Retinal pigment epithelial cell (primary cell): ENCODE measurements at regions not wholly inside any gene's neighbourhood (a gene's known extent, or its start where the extent isn't known, plus 50 kb on each side); places are given as distances from the start of the nearest gene placed in this dataset.
A peak's percentile ranks its signal among the peaks of the same experiment; 100 is the strongest.

Source experiments
- DNase-seq: peaks from one replicate; pipeline ENCODE4 v3.0.0-alpha.2; 2010; ENCODE audit warnings: low read depth
- H3K4me3 ChIP-seq: 2 replicates; pipeline ENCODE4 v1.5.1; 2011; ENCODE audit warnings: mild to moderate bottlenecking, low read length, control low read depth, moderate library complexity
- TF ChIP-seq, protein P1 (sequence below): conservative IDR thresholded peaks from 2 replicates; pipeline ENCODE4 v1.5.1; 2011; ENCODE audit warnings: low read depth, low read length, control low read depth, inconsistent platforms

DNA sequence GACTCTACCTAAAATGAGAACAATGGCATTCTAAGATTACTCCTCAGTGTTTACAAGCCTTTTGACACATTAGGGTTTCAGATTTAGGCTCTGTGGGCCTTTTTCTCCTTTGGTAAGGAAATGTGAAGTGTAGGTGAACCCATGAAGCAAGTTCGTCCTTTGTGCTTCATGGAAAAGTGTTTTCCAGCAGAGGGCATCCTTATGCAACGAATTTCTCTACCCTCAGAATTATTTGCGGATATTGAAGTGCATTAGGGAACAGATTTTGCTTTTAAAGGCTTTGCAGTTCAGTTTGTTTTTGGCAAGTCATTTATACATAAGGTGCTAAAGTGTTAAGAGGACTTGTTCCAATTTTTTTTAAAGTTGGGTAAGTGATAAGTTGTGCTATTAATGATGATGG lies 55.7 kb upstream of the FERMT1 start:
- TF ChIP-seq, protein P1, sequence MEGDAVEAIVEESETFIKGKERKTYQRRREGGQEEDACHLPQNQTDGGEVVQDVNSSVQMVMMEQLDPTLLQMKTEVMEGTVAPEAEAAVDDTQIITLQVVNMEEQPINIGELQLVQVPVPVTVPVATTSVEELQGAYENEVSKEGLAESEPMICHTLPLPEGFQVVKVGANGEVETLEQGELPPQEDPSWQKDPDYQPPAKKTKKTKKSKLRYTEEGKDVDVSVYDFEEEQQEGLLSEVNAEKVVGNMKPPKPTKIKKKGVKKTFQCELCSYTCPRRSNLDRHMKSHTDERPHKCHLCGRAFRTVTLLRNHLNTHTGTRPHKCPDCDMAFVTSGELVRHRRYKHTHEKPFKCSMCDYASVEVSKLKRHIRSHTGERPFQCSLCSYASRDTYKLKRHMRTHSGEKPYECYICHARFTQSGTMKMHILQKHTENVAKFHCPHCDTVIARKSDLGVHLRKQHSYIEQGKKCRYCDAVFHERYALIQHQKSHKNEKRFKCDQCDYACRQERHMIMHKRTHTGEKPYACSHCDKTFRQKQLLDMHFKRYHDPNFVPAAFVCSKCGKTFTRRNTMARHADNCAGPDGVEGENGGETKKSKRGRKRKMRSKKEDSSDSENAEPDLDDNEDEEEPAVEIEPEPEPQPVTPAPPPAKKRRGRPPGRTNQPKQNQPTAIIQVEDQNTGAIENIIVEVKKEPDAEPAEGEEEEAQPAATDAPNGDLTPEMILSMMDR, result peak; percentile 64
- peak; percentile 13 for DNase-seq
- H3K4me3 ChIP-seq, result no peak overlapping the region

- TF ChIP-seq, protein P1, result no peak
- no peak for DNase-seq
- H3K4me3 ChIP-seq, result no peak overlapping the region
These were observed 50.7 kb upstream of the FERMT1 start for GRCh38 chr20:6173481-6173880.
